GM12891 (cell line): ENCODE measurements at regions not wholly inside any gene's neighbourhood (a gene's known extent, or its start where the extent isn't known, plus 50 kb on each side); places are given as distances from the start of the nearest gene placed in this dataset.
A peak's percentile ranks its signal among the peaks of the same experiment; 100 is the strongest.

Source experiments
- DNase-seq: peaks from one replicate; pipeline ENCODE4 v3.0.0; 2011; ENCODE audit warnings: low spot score; ENCODE audit not compliant: insufficient read length
- FAIRE-seq: peaks from 2 replicates; lab custom pipeline; 2011; peaks lifted over from hg19 to GRCh38; lab: Jason Lieb, UNC
- PAX5 ChIP-seq: IDR thresholded peaks from 2 replicates; pipeline ENCODE4 v1.6.1; 2011; ENCODE audit warnings: low read length, moderate library complexity, mild to moderate bottlenecking; ENCODE audit not compliant: insufficient read depth, severe bottlenecking
- POLR2A ChIP-seq: IDR thresholded peaks from 2 replicates; pipeline ENCODE4 v1.6.1; 2011; ENCODE audit warnings: low read depth, low read length, control low read depth
- POLR2AphosphoS5 ChIP-seq: IDR thresholded peaks from 2 replicates; pipeline ENCODE4 v1.6.1; 2011; ENCODE audit warnings: low read depth, low read length, control low read depth
- POU2F2 ChIP-seq: IDR thresholded peaks from 2 replicates; pipeline ENCODE4 v1.6.1; 2011; ENCODE audit warnings: low read depth, mild to moderate bottlenecking, control low read depth, low read length, moderate library complexity
- SPI1 ChIP-seq: IDR thresholded peaks from 2 replicates; pipeline ENCODE4 v1.6.1; 2011; ENCODE audit warnings: low read depth, low read length, control low read depth
- TAF1 ChIP-seq: IDR thresholded peaks from 2 replicates; pipeline ENCODE4 v1.6.1; 2011; ENCODE audit warnings: low read depth, low read length, control low read depth

GRCh38 chr16:77589071-77589765, 133.1 kb upstream of the NUDT7 start:
- no peak for DNase-seq
- FAIRE-seq, result no peak
- TF ChIP-seq POLR2A (no peak), POU2F2 (no peak), POLR2AphosphoS5 (no peak), SPI1 (no peak), PAX5 (no peak), TAF1 (no peak)

GRCh38 chr16:77590707-77591106, 131.6 kb upstream of the NUDT7 start:
- DNase-seq (no peak), FAIRE-seq (no peak)
- TF ChIP-seq POLR2A (no peak), TAF1 (no peak), SPI1 (no peak)

- no peak for TF ChIP-seq POU2F2
- TF ChIP-seq POLR2AphosphoS5, result no peak
- TF ChIP-seq PAX5, result no peak
- no peak for TF ChIP-seq TAF1
- TF ChIP-seq SPI1, result no peak
- no peak for TF ChIP-seq POLR2A
- no peak for DNase-seq
- no peak for FAIRE-seq
These were observed 131.0 kb upstream of the NUDT7 start for GRCh38 chr16:77591347-77591746.

GRCh38 chr16:77592021-77592420, 130.3 kb upstream of the NUDT7 start:
- FAIRE-seq (no peak), DNase-seq (no peak)
- TF ChIP-seq SPI1, result no peak
- no peak for TF ChIP-seq PAX5
- TF ChIP-seq TAF1, result no peak
- TF ChIP-seq POLR2A, result no peak
- no peak for TF ChIP-seq POU2F2
- TF ChIP-seq POLR2AphosphoS5, result no peak

GRCh38 chr16:77594057-77594456, 128.3 kb upstream of the NUDT7 start:
- TF ChIP-seq SPI1 (no peak), POU2F2 (no peak), TAF1 (no peak), POLR2AphosphoS5 (no peak), POLR2A (no peak), PAX5 (no peak)
- no peak for DNase-seq
- no peak for FAIRE-seq

- no peak for FAIRE-seq
- no peak for DNase-seq
- TF ChIP-seq POLR2AphosphoS5, result no peak
- TF ChIP-seq TAF1, result no peak
- no peak for TF ChIP-seq SPI1
- no peak for TF ChIP-seq POLR2A
- no peak for TF ChIP-seq POU2F2
- no peak for TF ChIP-seq PAX5
These were observed 127.3 kb upstream of the NUDT7 start for GRCh38 chr16:77594799-77595596.

- no peak for TF ChIP-seq POLR2AphosphoS5
- TF ChIP-seq POLR2A, result no peak
- TF ChIP-seq PAX5, result no peak
- TF ChIP-seq POU2F2, result no peak
- TF ChIP-seq TAF1, result no peak
- TF ChIP-seq SPI1, result no peak
- FAIRE-seq, result no peak
- DNase-seq, result no peak
These were observed 126.1 kb upstream of the NUDT7 start for GRCh38 chr16:77596261-77596660.

GRCh38 chr16:77599793-77600415, 122.4 kb upstream of the NUDT7 start:
- TF ChIP-seq POLR2A, result no peak
- TF ChIP-seq TAF1, result no peak
- TF ChIP-seq POU2F2, result no peak
- TF ChIP-seq SPI1, result no peak
- DNase-seq (no peak), FAIRE-seq (peak; percentile 73)

- FAIRE-seq, result no peak
- no peak for DNase-seq
- TF ChIP-seq PAX5, result no peak
- no peak for TF ChIP-seq POU2F2
- TF ChIP-seq POLR2A, result no peak
- no peak for TF ChIP-seq POLR2AphosphoS5
- TF ChIP-seq TAF1, result no peak
- no peak for TF ChIP-seq SPI1
These were observed 121.8 kb upstream of the NUDT7 start for GRCh38 chr16:77600555-77600954.

- no peak for FAIRE-seq
- TF ChIP-seq POLR2AphosphoS5, result no peak
These were observed 118.7 kb upstream of the NUDT7 start for GRCh38 chr16:77603656-77604055.

More at GRCh38 chr16:77603656-77604055, 118.7 kb upstream of the NUDT7 start:
- no peak for DNase-seq
